ENCODE measurements at regions not wholly inside any gene's neighbourhood (a gene's known extent, or its start where the extent isn't known, plus 50 kb on each side); places are given as distances from the start of the nearest gene placed in this dataset.

DNA sequence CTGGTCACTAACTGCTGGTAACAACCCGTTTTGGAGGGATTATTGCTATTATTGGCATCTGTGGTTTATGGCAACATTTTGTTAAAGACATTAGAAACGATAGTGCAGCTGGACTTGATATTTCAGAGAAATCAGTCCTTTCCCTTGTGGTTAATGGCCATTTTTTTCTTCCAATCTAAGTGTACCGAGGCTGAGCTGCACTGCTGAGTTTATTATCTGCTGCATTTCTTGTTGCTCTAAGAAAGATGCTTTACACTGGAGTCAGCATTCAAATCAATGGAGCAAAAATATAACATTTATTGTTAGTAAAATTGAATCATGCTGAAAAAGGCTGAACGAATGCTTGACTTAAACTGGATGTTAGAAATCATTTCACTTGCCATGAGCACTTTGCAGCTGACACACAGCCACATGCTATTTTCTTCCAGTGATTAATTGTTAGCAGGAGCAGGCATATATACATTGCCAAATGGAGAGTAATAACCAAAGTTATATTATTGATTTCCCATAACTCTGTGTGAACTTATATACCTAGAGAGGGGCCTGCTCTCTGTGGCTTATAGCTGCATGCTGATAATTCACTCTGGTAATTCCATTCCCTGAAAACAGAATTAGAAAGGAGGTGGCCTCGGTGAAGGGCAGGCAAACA is 66.5 kb upstream of the TTC29 start:
- H3K27me3 ChIP-seq (ENCODE audit: insufficient read depth, low read depth, severe bottlenecking), result no peaks in the 10 kb centered on the region
- H3K4me3 ChIP-seq (ENCODE audit: low read depth, low read length), result peak overlapping the region; percentile 37
- no peak for DNase-seq
- no peaks in the 10 kb centered on the region for H3K36me3 ChIP-seq
- TF ChIP-seq, protein P1, sequence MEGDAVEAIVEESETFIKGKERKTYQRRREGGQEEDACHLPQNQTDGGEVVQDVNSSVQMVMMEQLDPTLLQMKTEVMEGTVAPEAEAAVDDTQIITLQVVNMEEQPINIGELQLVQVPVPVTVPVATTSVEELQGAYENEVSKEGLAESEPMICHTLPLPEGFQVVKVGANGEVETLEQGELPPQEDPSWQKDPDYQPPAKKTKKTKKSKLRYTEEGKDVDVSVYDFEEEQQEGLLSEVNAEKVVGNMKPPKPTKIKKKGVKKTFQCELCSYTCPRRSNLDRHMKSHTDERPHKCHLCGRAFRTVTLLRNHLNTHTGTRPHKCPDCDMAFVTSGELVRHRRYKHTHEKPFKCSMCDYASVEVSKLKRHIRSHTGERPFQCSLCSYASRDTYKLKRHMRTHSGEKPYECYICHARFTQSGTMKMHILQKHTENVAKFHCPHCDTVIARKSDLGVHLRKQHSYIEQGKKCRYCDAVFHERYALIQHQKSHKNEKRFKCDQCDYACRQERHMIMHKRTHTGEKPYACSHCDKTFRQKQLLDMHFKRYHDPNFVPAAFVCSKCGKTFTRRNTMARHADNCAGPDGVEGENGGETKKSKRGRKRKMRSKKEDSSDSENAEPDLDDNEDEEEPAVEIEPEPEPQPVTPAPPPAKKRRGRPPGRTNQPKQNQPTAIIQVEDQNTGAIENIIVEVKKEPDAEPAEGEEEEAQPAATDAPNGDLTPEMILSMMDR (IDR thresholded peaks at IDR 0.05; ENCODE audit: low read depth, low read length), result no peak
- no peak overlapping the region; the same call in 1 of the 2 replicates for H3K27ac ChIP-seq
- H3K9me3 ChIP-seq (ENCODE audit: severe bottlenecking), result no peaks in the 10 kb centered on the region

DNA sequence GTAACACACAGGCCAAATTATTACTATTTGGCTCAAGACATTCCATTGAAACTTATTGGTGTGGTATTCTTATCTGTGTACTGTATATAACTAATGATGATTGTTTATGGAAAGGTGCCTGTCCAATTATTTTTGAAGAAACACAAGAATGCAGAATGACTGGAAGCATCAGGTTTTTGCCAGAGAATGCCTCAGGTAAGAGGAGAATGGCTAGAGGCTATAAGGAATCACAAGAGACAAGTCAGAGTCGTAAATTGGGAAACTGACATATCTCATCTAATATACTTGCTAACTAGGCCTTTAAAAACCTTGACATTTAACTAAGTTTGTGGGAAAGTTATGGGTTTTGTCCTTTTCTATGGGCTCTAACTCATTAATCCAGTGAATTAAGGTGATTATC is 69.3 kb upstream of the TTC29 start:
- H3K4me3 ChIP-seq (ENCODE audit: low read depth, low read length), result no peak overlapping the region
- no peak for DNase-seq
- H3K9me3 ChIP-seq (ENCODE audit: severe bottlenecking), result no peaks in the 10 kb centered on the region
- H3K27ac ChIP-seq, result no peak overlapping the region
- TF ChIP-seq, protein P1 (IDR thresholded peaks at IDR 0.05; ENCODE audit: low read depth, low read length), result no peak
- H3K27me3 ChIP-seq (ENCODE audit: insufficient read depth, low read depth, severe bottlenecking), result no peaks in the 10 kb centered on the region
- H3K36me3 ChIP-seq, result no peaks in the 10 kb centered on the region

- H3K4me3 ChIP-seq (ENCODE audit: low read depth, low read length), result no peak overlapping the region
- H3K27ac ChIP-seq, result no peak overlapping the region
- TF ChIP-seq, protein P1 (IDR thresholded peaks at IDR 0.05; ENCODE audit: low read depth, low read length), result no peak
- no peaks in the 10 kb centered on the region for H3K36me3 ChIP-seq
- no peaks in the 10 kb centered on the region for H3K27me3 ChIP-seq (ENCODE audit: insufficient read depth, low read depth, severe bottlenecking)
- DNase-seq, result no peak
- no peaks in the 10 kb centered on the region for H3K9me3 ChIP-seq (ENCODE audit: severe bottlenecking)
Observed at GRCh38 chr4:147015491-147015890, 69.8 kb upstream of the TTC29 start.

- H3K27me3 ChIP-seq (ENCODE audit: insufficient read depth, low read depth, severe bottlenecking), result no peaks in the 10 kb centered on the region
- no peak overlapping the region for H3K27ac ChIP-seq
- H3K9me3 ChIP-seq (ENCODE audit: severe bottlenecking), result no peaks in the 10 kb centered on the region
- H3K36me3 ChIP-seq, result no peaks in the 10 kb centered on the region
- TF ChIP-seq, protein P1 (IDR thresholded peaks at IDR 0.05; ENCODE audit: low read depth, low read length), result no peak
- no peak for DNase-seq
- H3K4me3 ChIP-seq (ENCODE audit: low read depth, low read length), result no peak overlapping the region
Observed at GRCh38 chr4:147017081-147017480, 71.4 kb upstream of the TTC29 start.

GRCh38 chr4:147019091-147019490 is 73.4 kb upstream of the TTC29 start:
- peak; percentile 81 for DNase-seq
- no peaks in the 10 kb centered on the region for H3K9me3 ChIP-seq (ENCODE audit: severe bottlenecking)
- no peak overlapping the region for H3K4me3 ChIP-seq (ENCODE audit: low read depth, low read length)
- TF ChIP-seq, protein P1 (IDR thresholded peaks at IDR 0.05; ENCODE audit: low read depth, low read length), result peak; percentile 86
- no peaks in the 10 kb centered on the region for H3K36me3 ChIP-seq
- H3K27ac ChIP-seq, result no peak overlapping the region
- H3K27me3 ChIP-seq (ENCODE audit: insufficient read depth, low read depth, severe bottlenecking), result no peaks in the 10 kb centered on the region

- TF ChIP-seq, protein P1 (IDR thresholded peaks at IDR 0.05; ENCODE audit: low read depth, low read length), result no peak
- Histone ChIP-seq H3K27me3 (ENCODE audit: insufficient read depth, low read depth, severe bottlenecking) (no peaks in the 10 kb centered on the region), H3K27ac (no peak overlapping the region), H3K4me3 (ENCODE audit: low read depth, low read length) (no peak overlapping the region), H3K9me3 (ENCODE audit: severe bottlenecking) (no peaks in the 10 kb centered on the region), H3K36me3 (no peaks in the 10 kb centered on the region)
- no peak for DNase-seq
Observed at GRCh38 chr4:147020456-147020855, 74.8 kb upstream of the TTC29 start.
